Suprapubic skin (tissue), 4 donors: ENCODE measurements at regions not wholly inside any gene's neighbourhood (a gene's known extent, or its start where the extent isn't known, plus 50 kb on each side); places are given as distances from the start of the nearest gene placed in this dataset.

Experiments
- DNase-seq, 2 donors: peaks; one replicate each; pipeline ENCODE4 v3.0.0-alpha.2; 2019; ENCODE audit warnings: low spot score in 2 of 2
- H3K27ac ChIP-seq: fragments of 200-600 bp; sonication (generic); one replicate; pipeline ENCODE4 v1.5.1; 2019
- H3K27me3 ChIP-seq: fragments of 200-600 bp; sonication (generic); one replicate; pipeline ENCODE4 v1.5.1; 2019
- H3K36me3 ChIP-seq: fragments of 200-600 bp; sonication (generic); one replicate; pipeline ENCODE4 v1.5.1; 2019
- H3K4me1 ChIP-seq: fragments of 200-600 bp; sonication (generic); one replicate; pipeline ENCODE4 v1.5.1; 2019
- H3K4me3 ChIP-seq: fragments of 200-600 bp; sonication (generic); one replicate; pipeline ENCODE4 v1.5.1; 2019; ENCODE audit warnings: mild to moderate bottlenecking
- H3K9me3 ChIP-seq: fragments of 200-600 bp; sonication (generic); one replicate; pipeline ENCODE4 v1.5.1; 2019
- CTCF ChIP-seq, 2 donors: fragments of 200-600 bp in 1 of 2; fragments of 450-650 bp in 1 of 2; sonication (generic) in 1 of 2; IDR thresholded peaks; one replicate each; pipeline ENCODE4 v1.5.1; 2016 to 2019; ENCODE audit warnings: antibody characterized with exemption in 2 of 2, mild to moderate bottlenecking in 1 of 2, moderate library complexity in 1 of 2
- EP300 ChIP-seq: sonication (generic); formaldehyde crosslinking; IDR thresholded peaks from one replicate; pipeline ENCODE4 v1.6.1; 2017; ENCODE audit warnings: antibody characterized with exemption
- POLR2A ChIP-seq, 2 donors: fragments of 450-650 bp; IDR thresholded peaks; one replicate each; pipeline ENCODE4 v1.6.1; 2017; ENCODE audit warnings: antibody characterized with exemption in 2 of 2, mild to moderate bottlenecking in 2 of 2, moderate library complexity in 2 of 2
- POLR2AphosphoS5 ChIP-seq, 3 donors: sonication (generic); formaldehyde crosslinking; IDR thresholded peaks; one replicate each; pipeline ENCODE4 v1.6.1; 2017; ENCODE audit warnings: antibody characterized with exemption in 3 of 3
- WGBS: methylation state at CpG from one replicate; pipeline ENCODE4 v1.1.5; 2018; 5-methylcytosine and 5-hydroxymethylcytosine counted together

- Histone ChIP-seq H3K4me1 (peaks cover 7% of the 10 kb centered on the region), H3K27ac (no peak overlapping the region), H3K36me3 (no peaks in the 10 kb centered on the region), H3K4me3 (no peak overlapping the region), H3K9me3 (peaks cover 3% of the 10 kb centered on the region), H3K27me3 (no peaks in the 10 kb centered on the region)
- TF ChIP-seq EP300 (no peak), POLR2AphosphoS5 (IDR thresholded peaks at IDR 0.05) (no peak), CTCF (IDR thresholded peaks at IDR 0.05) (no peak)
- WGBS = 94% methylated on average over 12 of the region's 12 CpGs
- no peak for DNase-seq
These were observed 62.6 kb upstream of the IRF2BP2 start for GRCh38 chr1:234672349-234673135.

GRCh38 chr1:234670967-234671626 lies 61.1 kb upstream of the IRF2BP2 start:
- DNase-seq = no peak
- TF ChIP-seq POLR2AphosphoS5 (IDR thresholded peaks at IDR 0.05) (no peak), EP300 (no peak), CTCF (IDR thresholded peaks at IDR 0.05) (no peak), POLR2A (IDR thresholded peaks at IDR 0.05) (no peak)

GRCh38 chr1:234669499-234669898 lies 59.5 kb upstream of the IRF2BP2 start:
- no peak for TF ChIP-seq EP300
- TF ChIP-seq POLR2AphosphoS5 (IDR thresholded peaks at IDR 0.05) = no peak
- no peak for TF ChIP-seq CTCF (IDR thresholded peaks at IDR 0.05)
- TF ChIP-seq POLR2A (IDR thresholded peaks at IDR 0.05) = no peak
- H3K4me1 ChIP-seq = no peaks in the 10 kb centered on the region
- H3K27ac ChIP-seq = no peak overlapping the region
- DNase-seq = no peak
- WGBS = 97% methylated on average over 1 of the region's 1 CpG
- no peaks in the 10 kb centered on the region for H3K36me3 ChIP-seq
- no peak overlapping the region for H3K4me3 ChIP-seq
- peaks cover 3% of the 10 kb centered on the region for H3K9me3 ChIP-seq
- no peaks in the 10 kb centered on the region for H3K27me3 ChIP-seq

More at GRCh38 chr1:234670967-234671626, 61.1 kb upstream of the IRF2BP2 start:
- Histone ChIP-seq H3K27ac (no peak overlapping the region), H3K27me3 (no peaks in the 10 kb centered on the region), H3K9me3 (peaks cover 3% of the 10 kb centered on the region), H3K4me1 (no peaks in the 10 kb centered on the region), H3K36me3 (no peaks in the 10 kb centered on the region), H3K4me3 (no peak overlapping the region)
- WGBS = 82% methylated on average over 10 of the region's 10 CpGs

- Histone ChIP-seq H3K4me3 (no peak overlapping the region), H3K27ac (no peak overlapping the region), H3K4me1 (no peaks in the 10 kb centered on the region), H3K36me3 (no peaks in the 10 kb centered on the region), H3K9me3 (peaks cover 3% of the 10 kb centered on the region), H3K27me3 (no peaks in the 10 kb centered on the region)
- no peak for DNase-seq
- TF ChIP-seq POLR2A (IDR thresholded peaks at IDR 0.05) (no peak), POLR2AphosphoS5 (IDR thresholded peaks at IDR 0.05) (no peak), CTCF (IDR thresholded peaks at IDR 0.05) (no peak), EP300 (no peak)
- WGBS = 96% methylated on average over 5 of the region's 5 CpGs
These were observed 58.6 kb upstream of the IRF2BP2 start for GRCh38 chr1:234668577-234668955.
